ENCODE measurements at regions not wholly inside any gene's neighbourhood (a gene's known extent, or its start where the extent isn't known, plus 50 kb on each side); places are given as distances from the start of the nearest gene placed in this dataset.

- no peak overlapping the region for H4K5ac ChIP-seq (ENCODE audit: low read length)
- H3K9ac ChIP-seq (ENCODE audit: low read length) = no peak overlapping the region
- no peak overlapping the region for H2BK120ac ChIP-seq (ENCODE audit: low read depth, low read length)
- H3K4me2 ChIP-seq (ENCODE audit: low read length) = no peak overlapping the region
- no peak overlapping the region for H3K23ac ChIP-seq (ENCODE audit: low read length)
- no peak for DNase-seq
- no peak overlapping the region for H2AK5ac ChIP-seq (ENCODE audit: low read length)
- H3K18ac ChIP-seq (ENCODE audit: low read length) = no peak overlapping the region
- no peak overlapping the region for H3K56ac ChIP-seq (ENCODE audit: low read length)
- no peaks in the 10 kb centered on the region for H3K79me1 ChIP-seq (ENCODE audit: low read length)
- H2BK5ac ChIP-seq (ENCODE audit: low read length) = no peak overlapping the region
- no peak overlapping the region for H2BK15ac ChIP-seq (replicated peaks; ENCODE audit: low read depth)
- H3K4ac ChIP-seq (ENCODE audit: low read depth, low read length) = no peak overlapping the region
- no peak overlapping the region for H3K4me3 ChIP-seq (ENCODE audit: low read length)
- no peak overlapping the region for H4K8ac ChIP-seq (ENCODE audit: low read depth, low read length)
- whole genome bisulfite sequencing (ENCODE audit: extremely low coverage, insufficient coverage, low lambda C conversion rate) = no CpG with 5 or more reads among the region's 2 CpGs
- no peaks in the 10 kb centered on the region for H3K27me3 ChIP-seq (ENCODE audit: insufficient read depth, low read length, poor library complexity)
- no peaks in the 10 kb centered on the region for H3K79me2 ChIP-seq (ENCODE audit: control insufficient read depth, insufficient read depth, low read length)
- no peak overlapping the region for H3K27ac ChIP-seq (ENCODE audit: low read depth, low read length)
- H3K36me3 ChIP-seq (ENCODE audit: control insufficient read depth, insufficient read depth, low read length) = no peaks in the 10 kb centered on the region
- H3K4me1 ChIP-seq (ENCODE audit: control insufficient read depth, low read depth, low read length) = no peaks in the 10 kb centered on the region
Measured at GRCh38 chr7:85673876-85674275, 487.0 kb upstream of the SEMA3D start.

DNA sequence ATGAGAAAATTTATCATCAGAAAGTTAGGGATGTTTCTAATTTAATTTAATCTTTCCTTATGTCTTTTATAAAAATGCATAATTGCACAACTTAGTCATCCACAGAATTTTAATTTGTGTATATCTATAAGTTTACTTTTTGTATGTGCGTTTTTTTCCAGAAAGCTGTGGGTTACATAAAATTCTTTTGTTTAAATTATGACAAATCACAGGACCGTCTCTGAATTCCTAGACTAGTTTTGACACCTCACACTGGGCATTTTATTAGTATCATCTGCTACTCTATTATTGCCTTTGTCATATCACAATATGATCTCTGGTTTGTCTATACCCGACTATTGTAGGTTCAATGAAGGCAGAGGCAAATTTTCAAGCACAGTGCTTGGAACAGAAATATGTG lies 482.4 kb upstream of the SEMA3D start:
- H2AK5ac ChIP-seq (ENCODE audit: low read length) = no peak overlapping the region
- H3K36me3 ChIP-seq (ENCODE audit: control insufficient read depth, insufficient read depth, low read length) = no peaks in the 10 kb centered on the region
- H3K4ac ChIP-seq (ENCODE audit: low read depth, low read length) = no peak overlapping the region

GRCh38 chr7:85664341-85664740 lies 477.5 kb upstream of the SEMA3D start:
- no CpG with 5 or more reads among the region's 2 CpGs for WGBS (ENCODE audit: extremely low coverage, insufficient coverage, low lambda C conversion rate)
- no peaks in the 10 kb centered on the region for H3K79me2 ChIP-seq (ENCODE audit: control insufficient read depth, insufficient read depth, low read length)

More for the DNA sequence above, 482.4 kb upstream of the SEMA3D start:
- Histone ChIP-seq H3K4me2 (ENCODE audit: low read length) (no peak overlapping the region), H4K5ac (ENCODE audit: low read length) (no peak overlapping the region), H3K4me1 (ENCODE audit: control insufficient read depth, low read depth, low read length) (no peaks in the 10 kb centered on the region), H3K79me1 (ENCODE audit: low read length) (no peaks in the 10 kb centered on the region), H4K8ac (ENCODE audit: low read depth, low read length) (no peak overlapping the region), H3K79me2 (ENCODE audit: control insufficient read depth, insufficient read depth, low read length) (no peaks in the 10 kb centered on the region), H3K27ac (ENCODE audit: low read depth, low read length) (no peak overlapping the region), H3K9ac (ENCODE audit: low read length) (no peak overlapping the region), H2BK120ac (ENCODE audit: low read depth, low read length) (no peak overlapping the region), H3K23ac (ENCODE audit: low read length) (no peak overlapping the region), H3K56ac (ENCODE audit: low read length) (no peak overlapping the region), H2BK5ac (ENCODE audit: low read length) (no peak overlapping the region), H3K27me3 (ENCODE audit: insufficient read depth, low read length, poor library complexity) (no peaks in the 10 kb centered on the region), H3K18ac (ENCODE audit: low read length) (no peak overlapping the region), H3K4me3 (ENCODE audit: low read length) (no peak overlapping the region), H2BK15ac (replicated peaks; ENCODE audit: low read depth) (no peak overlapping the region)
- no CpG with 5 or more reads among the region's 3 CpGs for WGBS (ENCODE audit: extremely low coverage, insufficient coverage, low lambda C conversion rate)
- DNase-seq = no peak

DNA sequence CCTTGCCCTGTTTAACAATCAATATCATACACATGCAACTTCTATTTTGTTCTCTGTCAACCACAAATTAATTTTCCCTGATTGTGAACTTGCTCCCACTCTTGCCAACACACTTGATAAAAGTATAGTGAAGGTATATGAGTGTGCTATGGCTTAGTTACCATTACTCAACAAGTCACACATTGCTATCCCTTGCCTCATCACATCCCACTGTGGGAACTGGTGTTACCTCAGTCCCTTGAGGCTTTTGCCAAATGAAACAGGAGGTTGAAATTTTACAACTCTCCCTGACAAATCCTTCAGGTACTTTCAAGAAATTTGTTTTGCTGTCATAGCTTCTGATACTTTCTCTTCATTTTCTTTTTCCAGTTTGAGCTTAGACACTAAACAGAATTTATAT lies 472.5 kb upstream of the SEMA3D start:
- no peak overlapping the region for H3K18ac ChIP-seq (ENCODE audit: low read length)
- H3K4me2 ChIP-seq (ENCODE audit: low read length) = no peak overlapping the region
- H3K4me1 ChIP-seq (ENCODE audit: control insufficient read depth, low read depth, low read length) = no peaks in the 10 kb centered on the region
- H3K79me2 ChIP-seq (ENCODE audit: control insufficient read depth, insufficient read depth, low read length) = no peaks in the 10 kb centered on the region
- no peaks in the 10 kb centered on the region for H3K79me1 ChIP-seq (ENCODE audit: low read length)
- H3K4me3 ChIP-seq (ENCODE audit: low read length) = no peak overlapping the region
- no peak overlapping the region for H3K56ac ChIP-seq (ENCODE audit: low read length)
- no peak overlapping the region for H4K8ac ChIP-seq (ENCODE audit: low read depth, low read length)
- no peak overlapping the region for H4K5ac ChIP-seq (ENCODE audit: low read length)
- no peak overlapping the region for H2BK15ac ChIP-seq (replicated peaks; ENCODE audit: low read depth)
- H3K4ac ChIP-seq (ENCODE audit: low read depth, low read length) = no peak overlapping the region
- no peaks in the 10 kb centered on the region for H3K36me3 ChIP-seq (ENCODE audit: control insufficient read depth, insufficient read depth, low read length)
- no peaks in the 10 kb centered on the region for H3K27me3 ChIP-seq (ENCODE audit: insufficient read depth, low read length, poor library complexity)
- no peak overlapping the region for H3K27ac ChIP-seq (ENCODE audit: low read depth, low read length)
- no peak overlapping the region for H2AK5ac ChIP-seq (ENCODE audit: low read length)
- no peak overlapping the region for H3K23ac ChIP-seq (ENCODE audit: low read length)
- no peak overlapping the region for H3K9ac ChIP-seq (ENCODE audit: low read length)
- peak; percentile 44 for DNase-seq
- H2BK5ac ChIP-seq (ENCODE audit: low read length) = no peak overlapping the region
- no peak overlapping the region for H2BK120ac ChIP-seq (ENCODE audit: low read depth, low read length)

More at GRCh38 chr7:85664341-85664740, 477.5 kb upstream of the SEMA3D start:
- H3K27me3 ChIP-seq (ENCODE audit: insufficient read depth, low read length, poor library complexity) = no peaks in the 10 kb centered on the region
- H3K79me1 ChIP-seq (ENCODE audit: low read length) = no peaks in the 10 kb centered on the region
- H3K4me2 ChIP-seq (ENCODE audit: low read length) = no peak overlapping the region
- no peak overlapping the region for H3K27ac ChIP-seq (ENCODE audit: low read depth, low read length)
- no peak overlapping the region for H3K23ac ChIP-seq (ENCODE audit: low read length)
- no peak overlapping the region for H3K56ac ChIP-seq (ENCODE audit: low read length)
- no peak overlapping the region for H2BK5ac ChIP-seq (ENCODE audit: low read length)
- no peak overlapping the region for H4K8ac ChIP-seq (ENCODE audit: low read depth, low read length)
- no peak overlapping the region for H3K4ac ChIP-seq (ENCODE audit: low read depth, low read length)
- H2BK15ac ChIP-seq (replicated peaks; ENCODE audit: low read depth) = no peak overlapping the region
- H3K4me1 ChIP-seq (ENCODE audit: control insufficient read depth, low read depth, low read length) = no peaks in the 10 kb centered on the region
- no peaks in the 10 kb centered on the region for H3K36me3 ChIP-seq (ENCODE audit: control insufficient read depth, insufficient read depth, low read length)
- no peak overlapping the region for H3K4me3 ChIP-seq (ENCODE audit: low read length)
- no peak overlapping the region for H2AK5ac ChIP-seq (ENCODE audit: low read length)
- H4K5ac ChIP-seq (ENCODE audit: low read length) = no peak overlapping the region
- no peak for DNase-seq
- H2BK120ac ChIP-seq (ENCODE audit: low read depth, low read length) = no peak overlapping the region
- no peak overlapping the region for H3K18ac ChIP-seq (ENCODE audit: low read length)
- no peak overlapping the region for H3K9ac ChIP-seq (ENCODE audit: low read length)

DNA sequence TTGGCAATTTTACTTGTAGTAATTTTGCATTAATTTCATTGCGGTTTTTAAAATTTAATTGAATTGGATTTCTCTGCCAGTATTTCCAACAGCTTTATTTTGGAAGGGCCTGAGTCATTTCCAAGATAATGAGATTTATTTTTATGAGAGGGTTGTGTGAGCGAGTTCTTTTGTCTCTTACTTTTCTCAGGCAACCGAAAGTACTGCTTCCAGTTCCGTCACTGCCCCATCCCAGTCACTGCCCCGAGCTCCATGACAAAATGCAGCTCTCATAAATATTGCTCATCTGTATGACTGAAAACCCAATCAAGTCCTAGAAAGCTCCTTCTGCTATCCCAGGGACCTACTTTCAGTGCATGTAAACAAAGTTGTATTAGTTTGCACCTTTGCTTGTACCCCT lies 468.4 kb upstream of the SEMA3D start:
- WGBS (ENCODE audit: extremely low coverage, insufficient coverage, low lambda C conversion rate) = no CpG with 5 or more reads among the region's 5 CpGs
- no peak overlapping the region for H3K9ac ChIP-seq (ENCODE audit: low read length)
- DNase-seq = no peak
- H3K4me2 ChIP-seq (ENCODE audit: low read length) = no peak overlapping the region
- H2BK15ac ChIP-seq (replicated peaks; ENCODE audit: low read depth) = no peak overlapping the region
- no peak overlapping the region for H4K5ac ChIP-seq (ENCODE audit: low read length)
- no peak overlapping the region for H2BK120ac ChIP-seq (ENCODE audit: low read depth, low read length)
- no peak overlapping the region for H3K4ac ChIP-seq (ENCODE audit: low read depth, low read length)
- no peaks in the 10 kb centered on the region for H3K27me3 ChIP-seq (ENCODE audit: insufficient read depth, low read length, poor library complexity)
- H3K4me3 ChIP-seq (ENCODE audit: low read length) = no peak overlapping the region
- no peaks in the 10 kb centered on the region for H3K4me1 ChIP-seq (ENCODE audit: control insufficient read depth, low read depth, low read length)
- no peaks in the 10 kb centered on the region for H3K36me3 ChIP-seq (ENCODE audit: control insufficient read depth, insufficient read depth, low read length)
- H3K56ac ChIP-seq (ENCODE audit: low read length) = no peak overlapping the region
- H4K8ac ChIP-seq (ENCODE audit: low read depth, low read length) = no peak overlapping the region
- H3K27ac ChIP-seq (ENCODE audit: low read depth, low read length) = no peak overlapping the region
- H2BK5ac ChIP-seq (ENCODE audit: low read length) = no peak overlapping the region
- H3K23ac ChIP-seq (ENCODE audit: low read length) = no peak overlapping the region
- no peaks in the 10 kb centered on the region for H3K79me1 ChIP-seq (ENCODE audit: low read length)
- no peak overlapping the region for H2AK5ac ChIP-seq (ENCODE audit: low read length)
- no peaks in the 10 kb centered on the region for H3K79me2 ChIP-seq (ENCODE audit: control insufficient read depth, insufficient read depth, low read length)
- no peak overlapping the region for H3K18ac ChIP-seq (ENCODE audit: low read length)

DNA sequence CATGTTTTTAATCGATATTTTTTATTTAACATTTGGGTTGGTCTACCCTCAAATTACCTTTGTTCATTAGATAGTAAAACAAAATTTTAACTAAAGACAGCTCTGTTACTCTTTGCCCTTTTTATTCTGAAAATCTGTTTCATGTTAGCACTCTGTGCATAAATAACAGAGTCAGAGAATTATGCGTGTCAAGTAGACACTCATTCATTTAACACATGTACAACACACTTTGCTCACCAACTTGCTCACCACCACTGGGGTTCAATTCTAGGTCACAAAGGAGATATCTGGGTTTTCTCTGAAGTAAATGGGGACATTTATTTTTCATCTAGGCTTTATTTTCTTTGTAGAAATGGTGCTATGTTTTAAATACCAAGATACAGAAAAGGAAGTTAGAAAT lies 457.4 kb upstream of the SEMA3D start:
- no peaks in the 10 kb centered on the region for H3K79me1 ChIP-seq (ENCODE audit: low read length)
- no peak for DNase-seq
- no peaks in the 10 kb centered on the region for H3K27me3 ChIP-seq (ENCODE audit: insufficient read depth, low read length, poor library complexity)
- no peak overlapping the region for H3K27ac ChIP-seq (ENCODE audit: low read depth, low read length)
- H3K4ac ChIP-seq (ENCODE audit: low read depth, low read length) = no peak overlapping the region
- H3K56ac ChIP-seq (ENCODE audit: low read length) = no peak overlapping the region
- H4K8ac ChIP-seq (ENCODE audit: low read depth, low read length) = no peak overlapping the region
- H3K18ac ChIP-seq (ENCODE audit: low read length) = no peak overlapping the region
- no peak overlapping the region for H2BK15ac ChIP-seq (replicated peaks; ENCODE audit: low read depth)
- no peaks in the 10 kb centered on the region for H3K4me1 ChIP-seq (ENCODE audit: control insufficient read depth, low read depth, low read length)
- no peak overlapping the region for H4K5ac ChIP-seq (ENCODE audit: low read length)
- no peak overlapping the region for H3K23ac ChIP-seq (ENCODE audit: low read length)
- H2AK5ac ChIP-seq (ENCODE audit: low read length) = no peak overlapping the region
- H3K4me2 ChIP-seq (ENCODE audit: low read length) = no peak overlapping the region
- H2BK120ac ChIP-seq (ENCODE audit: low read depth, low read length) = no peak overlapping the region
- no peaks in the 10 kb centered on the region for H3K79me2 ChIP-seq (ENCODE audit: control insufficient read depth, insufficient read depth, low read length)
- H2BK5ac ChIP-seq (ENCODE audit: low read length) = no peak overlapping the region
- no CpG with 5 or more reads among the region's 2 CpGs for WGBS (ENCODE audit: extremely low coverage, insufficient coverage, low lambda C conversion rate)
- no peaks in the 10 kb centered on the region for H3K36me3 ChIP-seq (ENCODE audit: control insufficient read depth, insufficient read depth, low read length)
- H3K4me3 ChIP-seq (ENCODE audit: low read length) = no peak overlapping the region
- no peak overlapping the region for H3K9ac ChIP-seq (ENCODE audit: low read length)
